Glomerular endothelial cell (primary cell): ENCODE measurements at regions not wholly inside any gene's neighbourhood (a gene's known extent, or its start where the extent isn't known, plus 50 kb on each side); places are given as distances from the start of the nearest gene placed in this dataset.
"Not testable (repeated sequence)": the region's sequence is repeated elsewhere in the genome, so short reads cannot be mapped to it uniquely, and the experiment has no call there.

ENCODE experiments used
- DNase-seq: peaks from one replicate; pipeline ENCODE4 v3.0.0-alpha.2; 2011; ENCODE audit warnings: low read depth, low spot score; ENCODE audit errors: extremely low read depth

DNA sequence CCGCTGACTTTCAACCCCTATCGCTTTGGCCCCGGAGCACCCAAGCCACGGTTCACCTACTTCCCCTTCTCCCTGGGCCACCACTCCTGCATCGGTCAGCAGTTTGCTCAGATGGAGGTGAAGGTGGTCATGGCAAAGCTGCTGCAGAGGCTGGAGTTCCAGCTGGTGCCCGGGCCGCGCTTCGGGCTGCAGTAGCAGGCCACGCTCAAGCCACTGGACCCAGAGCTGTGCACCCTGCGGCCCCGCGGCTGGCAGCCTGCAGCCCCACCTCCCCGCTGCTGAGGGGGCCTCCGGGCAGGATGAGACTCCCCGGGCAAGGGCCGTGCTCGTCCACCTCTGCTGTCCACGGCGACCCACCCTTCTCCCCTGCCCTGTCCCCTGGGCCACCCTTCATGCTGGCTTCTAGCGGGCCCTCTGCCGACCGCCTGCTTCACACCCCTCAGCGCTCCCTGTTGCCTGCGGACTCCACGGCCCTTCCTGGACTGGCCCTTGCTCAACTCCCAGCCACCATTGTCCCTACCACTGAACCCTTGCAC is 92.2 kb upstream of the TRABD2B start:
- no peak for DNase-seq

- no peak for DNase-seq
Observed at GRCh38 chr1:48084826-48085225, 87.6 kb upstream of the TRABD2B start.

- no peak for DNase-seq
Observed at GRCh38 chr1:48082271-48082962, 85.2 kb upstream of the TRABD2B start.

DNA sequence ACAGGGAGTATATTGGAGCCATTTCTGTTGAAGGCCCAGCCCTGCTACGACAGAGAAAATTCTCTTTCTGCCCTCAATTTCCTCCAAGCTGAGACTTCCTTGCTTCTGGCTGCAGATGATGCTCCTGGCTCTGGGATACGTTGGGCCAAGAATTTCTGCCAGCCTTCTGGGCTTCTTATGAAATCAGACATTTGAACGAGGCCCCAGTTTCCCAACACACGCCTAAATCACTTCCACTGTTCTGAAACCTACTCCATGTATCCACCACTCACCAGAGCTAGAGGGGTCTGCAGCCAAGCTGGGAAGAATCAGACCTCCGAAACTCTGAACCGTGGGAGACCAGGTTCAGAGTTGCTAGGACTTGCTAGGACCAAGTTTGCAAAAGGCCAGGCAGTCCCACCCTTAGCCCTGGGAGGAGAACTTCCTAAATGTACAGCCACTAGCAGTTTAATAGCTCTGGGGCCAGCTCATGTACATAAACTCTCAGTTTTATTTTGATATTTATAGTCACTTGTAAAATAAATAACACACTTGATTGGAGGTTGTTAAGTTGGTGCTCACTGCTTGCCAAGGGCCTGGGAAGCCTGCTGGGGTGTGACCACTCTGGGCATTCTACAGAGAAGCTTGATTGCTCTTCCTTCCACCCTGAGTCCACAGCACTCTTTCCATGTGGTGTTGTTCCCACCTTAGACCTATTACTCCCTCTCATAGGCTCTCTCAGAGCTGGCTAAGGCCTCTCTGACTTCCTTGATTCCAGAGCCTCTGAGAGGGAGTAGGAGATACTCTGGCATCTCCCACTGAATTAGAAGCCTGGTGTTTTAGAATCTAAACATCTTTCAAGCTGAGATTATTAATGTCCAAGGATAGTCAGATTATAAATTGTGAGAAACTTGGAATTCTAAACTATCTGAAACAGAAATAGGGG is 83.4 kb upstream of the TRABD2B start:
- DNase-seq = no peak

GRCh38 chr1:48079096-48079495 is 81.9 kb upstream of the TRABD2B start:
- no peak for DNase-seq

DNA sequence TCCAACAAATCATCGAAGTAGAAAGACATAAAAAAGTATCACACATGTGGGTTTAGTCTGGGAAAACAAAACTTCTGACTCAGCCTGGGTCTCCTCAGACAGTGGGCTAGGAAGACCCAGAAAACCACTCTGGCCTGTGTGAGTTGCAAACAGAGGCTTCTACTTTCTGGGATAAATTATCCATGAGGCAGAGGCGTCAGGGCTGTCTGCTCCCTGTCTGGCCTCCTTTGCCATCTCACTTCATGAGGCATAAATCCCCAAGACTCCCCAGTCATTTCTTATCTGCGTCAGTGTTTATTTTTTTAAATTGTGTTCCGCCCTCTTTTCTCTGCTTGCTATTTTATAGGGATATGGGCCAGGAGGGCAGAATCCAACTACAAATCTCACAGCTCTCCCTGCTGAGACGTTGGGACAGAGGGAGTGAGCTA is 80.6 kb upstream of the TRABD2B start:
- no peak for DNase-seq

DNA sequence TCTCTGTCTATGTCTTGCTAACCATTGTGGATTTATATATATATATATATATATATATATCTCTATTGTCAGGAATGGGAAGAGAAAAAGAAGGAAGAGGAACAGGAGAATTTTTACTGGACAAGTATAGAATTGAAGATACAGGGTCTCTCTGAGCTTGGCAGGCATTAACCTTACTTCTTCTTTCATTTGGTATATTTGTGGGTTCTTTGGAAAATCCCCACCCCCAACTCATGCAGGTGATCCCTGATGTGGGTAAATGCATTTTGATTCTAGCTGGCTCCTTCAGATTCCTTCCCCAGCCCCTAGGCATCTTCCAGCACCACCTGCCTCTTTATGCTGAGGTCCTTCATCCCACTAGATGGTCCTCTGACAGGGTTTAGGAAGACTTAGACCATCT is 78.8 kb upstream of the TRABD2B start:
- no peak for DNase-seq

DNA sequence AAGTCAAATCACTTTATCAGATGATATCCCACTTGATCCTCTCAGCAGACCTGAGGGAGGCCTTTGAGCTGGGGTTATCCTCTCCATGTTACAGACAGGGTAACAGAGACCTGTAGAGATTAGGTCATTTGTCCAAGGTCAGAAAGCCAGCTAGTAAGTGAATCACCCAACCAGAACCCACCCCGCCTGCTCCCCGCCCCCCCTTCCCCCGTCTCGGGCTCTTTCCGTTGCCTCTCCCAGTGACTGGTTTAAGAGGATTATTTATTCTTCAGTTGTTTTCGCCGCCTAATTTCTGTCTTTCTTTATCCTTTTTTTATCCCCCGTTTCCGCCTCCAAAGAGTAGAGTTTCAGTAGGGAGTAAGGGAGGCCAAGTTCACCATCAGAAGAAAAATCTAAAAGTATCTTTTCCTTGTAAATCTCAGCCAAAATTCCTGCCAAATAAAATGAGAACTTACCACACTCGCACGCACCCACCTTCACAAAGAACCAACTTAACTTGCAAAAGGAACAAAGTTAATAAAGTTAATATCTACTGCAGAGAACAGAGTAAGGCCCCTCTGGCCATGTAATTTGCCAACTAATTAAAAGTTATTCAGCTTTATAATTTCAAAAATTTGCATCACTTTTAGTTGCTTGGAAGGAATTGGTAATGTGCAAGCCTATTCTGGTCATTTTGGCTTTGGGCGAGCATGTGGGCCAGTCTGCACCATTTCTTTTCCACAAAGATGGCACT is 76.8 kb upstream of the TRABD2B start:
- no peak for DNase-seq

DNA sequence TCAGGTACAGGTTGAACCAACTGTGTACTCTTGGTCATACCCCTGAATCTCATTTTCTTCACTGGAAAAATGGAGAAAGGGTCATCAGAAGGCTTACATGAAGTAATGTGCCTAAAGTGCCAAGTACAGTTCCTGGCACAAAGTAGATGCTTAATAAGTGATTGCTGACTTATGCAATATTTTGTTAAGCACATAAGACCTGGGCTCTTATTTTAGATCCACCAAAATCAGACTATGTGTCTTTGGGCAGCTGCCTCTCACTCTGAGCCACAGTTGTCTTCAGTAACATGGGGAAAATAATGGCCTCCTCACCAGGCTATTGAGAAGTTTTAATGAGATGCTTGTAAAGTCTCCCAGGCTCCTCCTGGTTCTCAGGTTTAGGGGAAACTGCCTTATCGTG is 74.3 kb upstream of the TRABD2B start:
- no peak for DNase-seq

DNA sequence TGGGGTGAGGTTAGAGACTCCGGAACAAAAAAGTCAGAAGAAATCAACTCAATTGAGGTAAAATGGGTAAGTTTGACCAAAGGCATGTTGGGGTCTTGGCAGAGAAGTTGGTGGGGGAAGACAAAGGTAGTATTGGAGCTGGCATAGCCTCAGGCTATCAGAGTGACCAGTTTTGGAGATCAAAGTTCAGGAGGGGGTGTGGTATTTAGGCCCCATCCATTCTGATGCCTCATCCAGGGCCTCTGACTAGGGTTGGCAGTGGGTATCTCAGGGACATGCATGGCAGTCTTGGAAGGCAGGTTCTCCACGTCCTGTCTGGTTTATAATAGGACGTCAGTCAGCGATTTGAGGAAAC is 73.2 kb upstream of the TRABD2B start:
- no peak for DNase-seq

DNA sequence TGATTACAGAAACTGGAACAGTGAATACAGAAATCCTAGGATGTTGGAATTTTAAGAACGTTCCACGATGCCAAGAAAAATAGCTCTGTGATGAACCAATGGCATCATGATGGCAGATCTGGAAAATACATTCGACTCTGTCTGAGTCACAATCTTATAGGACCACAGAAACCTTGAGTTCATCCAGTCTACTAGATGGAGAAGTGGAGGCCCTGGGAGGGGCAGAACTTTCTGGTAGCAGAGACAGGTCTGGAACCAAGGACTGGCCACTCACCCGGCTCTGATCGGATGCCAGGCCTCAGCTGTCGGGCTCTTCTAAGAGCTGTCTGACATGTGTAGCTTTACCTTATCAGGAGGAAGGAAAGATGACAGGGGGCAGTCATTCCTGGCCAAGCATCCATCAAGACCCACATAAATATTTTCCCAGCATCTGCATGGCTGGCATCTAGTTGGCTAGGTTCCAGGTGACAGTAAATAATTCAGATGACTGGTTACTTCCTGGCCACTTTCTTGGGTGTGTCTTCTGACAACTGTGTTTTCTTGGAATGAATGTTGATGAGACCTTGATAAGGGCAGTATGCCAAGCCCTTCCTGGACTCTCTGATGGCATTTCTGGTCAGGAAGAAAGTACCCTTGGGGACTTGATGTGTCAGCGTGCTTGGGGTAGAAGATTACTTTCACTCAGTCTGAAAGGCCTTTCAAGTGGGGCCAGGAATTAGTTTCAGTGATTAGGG is 72.6 kb upstream of the TRABD2B start:
- DNase-seq = no peak

DNA sequence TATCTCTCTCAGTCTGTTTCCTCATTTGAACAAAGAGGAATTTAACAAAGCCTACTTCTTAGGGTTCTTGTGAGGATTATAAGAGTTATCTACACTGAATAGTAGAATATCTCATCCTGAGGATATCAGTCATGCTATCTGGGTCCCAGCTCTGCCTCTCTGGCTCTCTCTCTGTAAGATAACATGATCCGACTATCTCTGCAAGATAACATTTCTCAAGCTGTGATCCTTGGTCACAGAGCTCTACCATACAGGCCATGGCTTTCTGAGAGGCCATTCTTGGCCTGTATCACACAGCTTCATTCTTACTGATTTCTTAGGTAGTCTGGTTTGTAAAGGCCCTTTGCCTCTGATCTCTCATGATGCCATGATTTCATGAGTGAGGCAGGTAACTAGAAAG is 71.0 kb upstream of the TRABD2B start:
- DNase-seq = no peak

DNA sequence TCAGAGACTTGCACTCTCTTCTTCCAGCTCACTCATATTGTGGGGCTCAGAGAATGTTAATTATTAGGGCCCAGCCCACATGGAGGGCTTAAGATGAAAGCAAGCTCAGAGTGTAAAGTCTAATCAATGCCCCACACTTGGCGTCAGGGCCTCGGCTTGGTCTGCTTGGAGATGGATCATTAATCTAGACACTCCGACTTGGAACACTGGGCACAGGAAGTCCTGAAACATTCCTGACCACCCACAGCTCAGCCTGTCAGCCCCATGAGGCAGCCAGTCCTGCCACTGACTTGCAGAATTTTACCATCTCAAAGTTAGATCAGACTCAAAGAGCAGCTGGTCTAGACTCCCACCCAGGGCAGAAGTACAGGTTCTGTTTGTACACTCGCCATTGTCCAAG is 69.8 kb upstream of the TRABD2B start:
- no peak for DNase-seq

DNA sequence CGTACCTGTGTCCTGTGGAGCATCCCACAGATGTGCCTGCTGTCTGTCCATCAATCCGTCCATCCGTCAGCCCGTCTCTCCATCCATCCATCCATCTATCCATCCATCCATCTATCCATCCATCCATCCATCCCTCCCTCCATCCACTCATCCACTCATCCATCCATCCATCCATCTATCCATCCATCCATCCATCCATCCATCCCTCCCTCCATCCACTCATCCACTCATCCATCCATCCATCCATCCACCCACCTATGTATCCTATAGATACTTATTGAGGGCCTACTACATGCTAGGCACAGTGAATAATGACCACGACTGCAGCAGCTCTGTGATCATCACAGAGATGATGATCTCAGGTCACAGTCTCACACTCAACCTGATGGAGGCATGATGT is 67.5 kb upstream of the TRABD2B start:
- DNase-seq = not testable (repeated sequence)

DNA sequence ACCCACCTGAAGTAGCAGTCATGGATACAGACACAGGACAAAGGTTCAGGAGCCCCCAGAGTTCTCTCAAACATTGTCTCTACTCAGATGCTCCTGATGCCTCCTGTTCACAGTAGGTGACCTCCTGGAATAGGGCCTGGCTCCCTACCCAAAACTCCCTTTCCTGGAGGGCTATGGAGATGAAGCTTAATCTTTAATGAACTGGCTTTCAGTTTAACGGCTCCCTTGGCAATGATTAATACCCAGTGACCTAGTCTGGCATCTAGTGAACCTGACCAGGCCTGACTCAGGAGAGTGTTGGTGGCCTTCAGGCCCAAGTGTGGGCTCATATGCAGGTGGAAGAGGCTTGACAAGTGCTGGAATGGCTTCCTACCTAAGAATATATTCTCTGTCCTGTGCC is 65.2 kb upstream of the TRABD2B start:
- no peak for DNase-seq

DNA sequence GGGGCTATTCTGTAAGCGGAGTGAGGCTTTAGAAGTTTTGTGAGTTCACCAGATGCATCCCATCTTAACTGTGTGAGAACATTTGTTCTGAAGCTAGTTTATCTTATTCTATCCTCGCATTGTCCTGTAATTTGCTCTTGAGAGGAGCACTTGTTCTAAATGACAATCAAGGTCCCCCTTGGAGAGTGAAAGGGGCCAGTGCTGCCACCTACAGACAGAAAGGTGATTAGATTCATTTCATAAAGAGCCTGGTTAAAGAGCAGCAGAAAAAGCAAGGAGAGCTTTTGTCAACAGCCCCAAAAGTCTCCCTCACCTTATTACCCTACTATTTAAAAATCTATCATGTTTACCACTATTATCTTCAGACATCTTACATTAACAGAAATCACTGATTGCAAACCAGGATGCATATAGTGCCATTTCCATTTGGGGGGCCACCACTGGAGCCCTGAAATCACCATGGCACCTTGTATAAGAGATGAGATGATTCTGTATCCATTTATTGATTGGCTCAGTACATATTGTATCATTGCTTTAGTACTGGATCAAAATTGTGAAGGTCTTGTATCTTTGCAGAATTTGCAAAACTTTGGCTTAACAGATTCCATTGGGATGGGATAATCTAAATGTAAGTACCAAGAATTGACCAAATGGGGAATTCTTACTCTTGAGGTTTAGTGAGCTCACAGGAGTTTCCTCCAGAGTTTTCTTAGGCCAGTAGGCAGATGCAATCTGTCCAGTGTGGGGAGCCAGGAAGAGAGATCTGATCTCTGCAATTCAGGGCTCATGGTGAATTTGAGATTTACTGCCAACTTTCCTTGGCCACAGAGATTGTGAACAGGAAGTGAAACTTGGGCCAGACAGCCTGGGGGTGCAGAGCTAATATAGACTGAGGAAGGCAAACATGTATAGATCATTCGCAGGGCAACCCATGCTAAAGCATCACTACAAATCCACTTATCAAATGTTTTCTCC is 64.3 kb upstream of the TRABD2B start:
- no peak for DNase-seq

DNA sequence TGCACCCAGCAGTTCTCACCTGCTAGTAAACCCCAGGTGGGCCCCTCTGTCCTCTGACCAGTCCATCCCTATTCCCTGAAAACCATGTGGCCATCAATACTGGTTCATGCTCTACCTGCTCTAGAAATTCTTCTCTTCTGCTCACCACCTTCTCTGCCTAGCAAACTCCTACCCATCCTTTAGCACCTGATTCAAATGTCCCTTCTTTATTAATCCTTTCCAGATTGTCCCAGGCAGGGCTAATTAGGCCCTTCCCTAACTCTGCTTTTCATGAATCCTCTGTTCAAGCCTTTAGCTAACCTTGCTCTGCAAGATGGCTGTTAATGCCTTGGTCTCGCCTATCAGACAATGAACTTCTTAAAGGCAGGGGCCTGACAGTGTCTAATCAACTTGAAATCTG is 62.1 kb upstream of the TRABD2B start:
- no peak for DNase-seq

- no peak for DNase-seq
Observed at GRCh38 chr1:48058135-48059025, 61.2 kb upstream of the TRABD2B start.
